SK-N-SH (cell line): ENCODE measurements at regions not wholly inside any gene's neighbourhood (a gene's known extent, or its start where the extent isn't known, plus 50 kb on each side); places are given as distances from the start of the nearest gene placed in this dataset.
"Not testable (repeated sequence)": the region's sequence is repeated elsewhere in the genome, so short reads cannot be mapped to it uniquely, and the experiment has no call there.

Source experiments
- CTCF ChIA-PET: fragments of 300-600, 350-600 bp; formaldehyde crosslinking; extraction: SDS; loops from one replicate; lab custom pipeline; 2021; lab: Yijun Ruan, JAX
- POLR2A ChIA-PET: fragments of 350-600 bp; sonication (Branson Sonifier 250); formaldehyde crosslinking; extraction: SDS; loops from one replicate; lab custom pipeline; 2020; ENCODE audit warnings: antibody characterized with exemption, inconsistent platforms; lab: Yijun Ruan, JAX
- DNase-seq: peaks from one replicate; pipeline ENCODE4 v3.0.0; 2012
- H2AFZ ChIP-seq: fragments of 200-600 bp; sonication (generic); 2 replicates; pipeline ENCODE4 v1.8.1; 2016; ENCODE audit warnings: antibody characterized with exemption, mild to moderate bottlenecking, low read depth
- H3F3A ChIP-seq: fragments of 200-600 bp; sonication (generic); replicated peaks from 2 replicates; pipeline ENCODE3; 2016; ENCODE audit warnings: antibody characterized with exemption, mild to moderate bottlenecking; ENCODE audit not compliant: insufficient read depth
- H3K27ac ChIP-seq, 2 experiments: fragments of 200-500 bp in 1 of 2; fragments of 200-600 bp in 1 of 2; sonication (Bioruptor generic) in 1 of 2; sonication (generic), shearing (Covaris generic) in 1 of 2; 2 replicates each; pipeline versions ENCODE4 v1.5.1 to v1.6.1; 2014 to 2016; ENCODE audit warnings: low read depth in 2 of 2, inconsistent platforms in 1 of 2, low read length in 1 of 2, mild to moderate bottlenecking in 1 of 2, mixed read lengths in 1 of 2
- H3K27me3 ChIP-seq: fragments of 200-600 bp; sonication (generic), shearing (Covaris generic); 2 replicates; pipeline ENCODE4 v1.6.1; 2016; ENCODE audit warnings: mixed run types; ENCODE audit not compliant: insufficient read depth
- H3K36me3 ChIP-seq, 2 experiments: fragments of 200-500 bp in 1 of 2; fragments of 200-600 bp in 1 of 2; sonication (Bioruptor generic) in 1 of 2; sonication (generic) in 1 of 2; replicated peaks in 1 of 2; 2 replicates each; pipeline versions ENCODE3 to v1.5.1; 2014 to 2016; ENCODE audit warnings: low read length in 1 of 2, mild to moderate bottlenecking in 1 of 2; ENCODE audit not compliant: insufficient read depth in 2 of 2, control insufficient read depth in 1 of 2
- H3K4me1 ChIP-seq, 2 experiments: fragments of 200-500 bp in 1 of 2; fragments of 200-600 bp in 1 of 2; sonication (Bioruptor generic) in 1 of 2; sonication (generic), shearing (Covaris generic) in 1 of 2; 2 replicates each; pipeline versions ENCODE4 v1.5.1 to v1.6.1; 2014 to 2016; ENCODE audit warnings: low read depth in 1 of 2, low read length in 1 of 2, mixed run types in 1 of 2; ENCODE audit not compliant: insufficient read depth in 2 of 2, control insufficient read depth in 1 of 2
- H3K4me2 ChIP-seq: fragments of 200-600 bp; sonication (generic), shearing (Covaris generic); 2 replicates; pipeline ENCODE4 v1.6.1; 2017; ENCODE audit warnings: mixed run types
- H3K4me3 ChIP-seq, 2 experiments: fragments of 200-500 bp in 1 of 2; fragments of 200-600 bp in 1 of 2; sonication (Bioruptor generic) in 1 of 2; sonication (generic), shearing (Covaris generic) in 1 of 2; 2 replicates each; pipeline versions ENCODE4 v1.5.1 to v1.8.1; 2014 to 2016; ENCODE audit warnings: low read depth in 2 of 2, inconsistent platforms in 1 of 2, low read length in 1 of 2, mild to moderate bottlenecking in 1 of 2, mixed read lengths in 1 of 2, moderate library complexity in 1 of 2
- H3K79me2 ChIP-seq: fragments of 200-600 bp; sonication (generic); 2 replicates; pipeline ENCODE4 v1.8.1; 2017; ENCODE audit warnings: mild to moderate bottlenecking; ENCODE audit not compliant: insufficient read depth
- H3K9ac ChIP-seq: fragments of 200-600 bp; sonication (generic); 2 replicates; pipeline ENCODE4 v1.6.1; 2017; ENCODE audit warnings: mixed run types
- H3K9me2 ChIP-seq: fragments of 200-600 bp; sonication (generic); 2 replicates; pipeline ENCODE4 v1.6.1; 2017; ENCODE audit warnings: mixed run types
- H3K9me3 ChIP-seq: fragments of 200-600 bp; sonication (generic); 2 replicates; pipeline ENCODE4 v1.6.1; 2017; ENCODE audit warnings: mixed run types, mild to moderate bottlenecking, moderate library complexity
- H4K20me1 ChIP-seq: fragments of 200-600 bp; sonication (generic); 2 replicates; pipeline ENCODE4 v1.6.1; 2017; ENCODE audit warnings: mild to moderate bottlenecking, mixed run types; ENCODE audit not compliant: insufficient read depth
- CHD2 ChIP-seq: fragments of 150-350 bp; IDR thresholded peaks from 2 replicates; pipeline ENCODE4 v1.6.1; 2018; ENCODE audit warnings: low read length; ENCODE audit not compliant: partially characterized antibody
- EP300 ChIP-seq, 2 experiments: IDR thresholded peaks; 2 replicates each; pipeline versions ENCODE4 v1.4.0 to v1.6.1; 2012; ENCODE audit warnings: borderline replicate concordance in 1 of 2, low read depth in 1 of 2, low read length in 1 of 2
- FOSL2 ChIP-seq: IDR thresholded peaks from 2 replicates; pipeline ENCODE4 v1.4.0; 2012; ENCODE audit warnings: low read depth, mild to moderate bottlenecking, moderate library complexity, borderline replicate concordance
- FOXM1 ChIP-seq: IDR thresholded peaks from 2 replicates; pipeline ENCODE4 v1.4.0; 2012; ENCODE audit warnings: low read depth, mild to moderate bottlenecking
- GABPA ChIP-seq: IDR thresholded peaks from 2 replicates; pipeline ENCODE4 v1.4.0; 2012; ENCODE audit warnings: low read depth, mild to moderate bottlenecking
- GATA2 ChIP-seq: sonication (generic); formaldehyde crosslinking; IDR thresholded peaks from 2 replicates; pipeline ENCODE4 v1.5.0; 2020; ENCODE audit warnings: mild to moderate bottlenecking, missing genetic modification reagents
- JUND ChIP-seq: IDR thresholded peaks from 2 replicates; pipeline ENCODE4 v1.4.0; 2012
- MXI1 ChIP-seq: IDR thresholded peaks from 2 replicates; pipeline ENCODE4 v1.6.1; 2012; ENCODE audit warnings: mild to moderate bottlenecking, low read depth, low read length, improper control_type of control experiment
- NFIC ChIP-seq: IDR thresholded peaks from 2 replicates; pipeline ENCODE4 v1.4.0; 2012; ENCODE audit warnings: borderline replicate concordance
- NRF1 ChIP-seq: IDR thresholded peaks from 2 replicates; pipeline ENCODE4 v1.6.1; 2012; ENCODE audit warnings: low read depth, mild to moderate bottlenecking, low read length
- POLR2AphosphoS5 ChIP-seq: IDR thresholded peaks from 2 replicates; pipeline ENCODE4 v1.6.1; 2012; ENCODE audit warnings: low read depth, low read length
- RAD21 ChIP-seq: IDR thresholded peaks from 2 replicates; pipeline ENCODE4 v1.6.1; 2012; ENCODE audit warnings: mild to moderate bottlenecking, low read length
- RCOR1 ChIP-seq: fragments of 150-350 bp; IDR thresholded peaks from 2 replicates; pipeline ENCODE4 v1.6.1; 2017; ENCODE audit warnings: antibody characterized with exemption, low read length
- RFX5 ChIP-seq: IDR thresholded peaks from 2 replicates; pipeline ENCODE4 v1.6.1; 2012; ENCODE audit warnings: mild to moderate bottlenecking, improper control_type of control experiment, low read length
- RXRA ChIP-seq: IDR thresholded peaks from 2 replicates; pipeline ENCODE4 v1.4.0; 2012; ENCODE audit warnings: low read depth, mild to moderate bottlenecking, borderline replicate concordance
- SMC3 ChIP-seq: IDR thresholded peaks from 2 replicates; pipeline ENCODE4 v1.6.1; 2012; ENCODE audit warnings: low read depth, low read length, improper control_type of control experiment
- TCF12 ChIP-seq: IDR thresholded peaks from 2 replicates; pipeline ENCODE4 v1.4.0; 2012
- TEAD4 ChIP-seq: IDR thresholded peaks from 2 replicates; pipeline ENCODE4 v1.4.0; 2012; ENCODE audit warnings: mild to moderate bottlenecking, borderline replicate concordance; ENCODE audit not compliant: insufficient read depth
- WGBS: methylation state at CpG from one replicate; pipeline ENCODE4 v1.1.6; 2017; ENCODE audit warnings: low lambda C conversion rate; 5-methylcytosine and 5-hydroxymethylcytosine counted together
- TF ChIP-seq, protein P1 (sequence below): IDR thresholded peaks from 2 replicates; pipeline ENCODE4 v1.6.1; 2012; ENCODE audit warnings: mild to moderate bottlenecking, low read depth, low read length, moderate library complexity
- TF ChIP-seq, protein P2 (sequence below): IDR thresholded peaks from 2 replicates; pipeline ENCODE4 v1.4.0; 2012; ENCODE audit warnings: low read depth, borderline replicate concordance
- TF ChIP-seq, protein P3 (sequence below): IDR thresholded peaks from 2 replicates; pipeline ENCODE4 v1.4.0; 2012; ENCODE audit warnings: low read depth

DNA sequence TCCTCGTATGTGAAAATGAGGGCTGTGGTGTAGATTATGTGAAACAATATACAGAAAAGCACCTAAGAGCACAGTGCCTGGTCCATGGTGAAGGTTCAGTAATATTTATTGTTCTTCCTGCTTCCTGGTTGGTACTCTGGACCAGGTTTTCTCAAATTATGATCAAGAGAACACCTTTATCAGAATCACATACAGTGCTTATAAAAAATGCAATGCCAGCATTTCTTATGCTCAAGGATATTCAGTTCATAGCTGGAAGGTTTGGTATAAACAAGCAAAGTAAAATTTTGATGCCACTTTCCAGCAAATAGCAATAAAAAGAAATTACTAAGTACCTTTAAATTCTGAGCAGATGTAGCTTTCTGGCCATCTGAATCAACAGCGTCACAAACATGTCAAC is 1412.4 kb downstream of the RPA4 start:
- H3K27me3 ChIP-seq, result no peaks in the 10 kb centered on the region
- no peaks in the 10 kb centered on the region for H3K79me2 ChIP-seq
- no peak overlapping the region for H3K4me3 ChIP-seq
- 13% methylated on average over 2 of the region's 2 CpGs for WGBS
- H3K9me3 ChIP-seq, result no peaks in the 10 kb centered on the region
- DNase-seq, result no peak
- CTCF ChIA-PET, result no interaction called here
- POLR2A ChIA-PET, result no interaction called here
- H3K4me2 ChIP-seq, result no peak overlapping the region
- TF ChIP-seq RAD21 (no peak), TEAD4 (no peak), GABPA (no peak), POLR2AphosphoS5 (no peak), GATA2 (CRISPR knock-in tag) (no peak), EP300 (IDR thresholded peaks at IDR 0.05; ENCODE audit: borderline replicate concordance in 1 of 2, low read depth in 1 of 2, low read length in 1 of 2) (no peak), CHD2 (no peak)
- H4K20me1 ChIP-seq, result no peaks in the 10 kb centered on the region
- H3F3A ChIP-seq, result no peaks in the 10 kb centered on the region
- no peak overlapping the region for H3K27ac ChIP-seq
- H3K9me2 ChIP-seq, result no peaks in the 10 kb centered on the region
- no peaks in the 10 kb centered on the region for H3K4me1 ChIP-seq
- H3K36me3 ChIP-seq, result no peaks in the 10 kb centered on the region
- no peak overlapping the region for H3K9ac ChIP-seq
- H2AFZ ChIP-seq, result no peak overlapping the region

DNA sequence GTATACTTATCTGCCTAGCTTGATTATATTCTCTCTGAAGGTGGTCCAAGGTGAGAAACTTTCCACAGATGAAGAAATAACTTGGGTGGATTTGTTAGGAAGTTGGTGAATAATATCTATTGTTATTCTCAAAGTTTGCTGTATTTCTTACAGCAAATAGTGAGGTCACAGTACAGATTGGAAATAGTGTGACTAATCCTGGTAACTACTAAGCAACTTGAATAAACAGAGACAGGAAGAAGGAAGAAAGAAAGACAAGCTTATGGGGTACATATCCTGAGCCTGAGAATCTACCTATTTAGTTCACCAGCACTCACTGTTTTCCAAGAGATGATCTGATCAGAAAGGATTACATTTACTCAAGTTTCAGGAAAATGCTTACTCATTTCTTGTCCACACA is 1416.1 kb downstream of the RPA4 start:
- Histone ChIP-seq H3K79me2 (no peaks in the 10 kb centered on the region), H3K4me1 (no peaks in the 10 kb centered on the region), H4K20me1 (no peaks in the 10 kb centered on the region), H2AFZ (no peak overlapping the region), H3K27ac (no peak overlapping the region), H3K27me3 (no peaks in the 10 kb centered on the region), H3K9me2 (no peaks in the 10 kb centered on the region), H3K4me2 (no peak overlapping the region), H3K9me3 (no peaks in the 10 kb centered on the region), H3K9ac (no peak overlapping the region), H3F3A (no peaks in the 10 kb centered on the region), H3K4me3 (no peak overlapping the region), H3K36me3 (no peaks in the 10 kb centered on the region)
- no peak for DNase-seq
- TF ChIP-seq NRF1 (no peak), SMC3 (no peak), CHD2 (no peak), JUND (no peak), GABPA (no peak), FOXM1 (no peak), TCF12 (no peak), NFIC (no peak), RFX5 (no peak), RCOR1 (no peak), POLR2AphosphoS5 (no peak), RXRA (no peak), FOSL2 (no peak), MXI1 (no peak)
- TF ChIP-seq, protein P1, sequence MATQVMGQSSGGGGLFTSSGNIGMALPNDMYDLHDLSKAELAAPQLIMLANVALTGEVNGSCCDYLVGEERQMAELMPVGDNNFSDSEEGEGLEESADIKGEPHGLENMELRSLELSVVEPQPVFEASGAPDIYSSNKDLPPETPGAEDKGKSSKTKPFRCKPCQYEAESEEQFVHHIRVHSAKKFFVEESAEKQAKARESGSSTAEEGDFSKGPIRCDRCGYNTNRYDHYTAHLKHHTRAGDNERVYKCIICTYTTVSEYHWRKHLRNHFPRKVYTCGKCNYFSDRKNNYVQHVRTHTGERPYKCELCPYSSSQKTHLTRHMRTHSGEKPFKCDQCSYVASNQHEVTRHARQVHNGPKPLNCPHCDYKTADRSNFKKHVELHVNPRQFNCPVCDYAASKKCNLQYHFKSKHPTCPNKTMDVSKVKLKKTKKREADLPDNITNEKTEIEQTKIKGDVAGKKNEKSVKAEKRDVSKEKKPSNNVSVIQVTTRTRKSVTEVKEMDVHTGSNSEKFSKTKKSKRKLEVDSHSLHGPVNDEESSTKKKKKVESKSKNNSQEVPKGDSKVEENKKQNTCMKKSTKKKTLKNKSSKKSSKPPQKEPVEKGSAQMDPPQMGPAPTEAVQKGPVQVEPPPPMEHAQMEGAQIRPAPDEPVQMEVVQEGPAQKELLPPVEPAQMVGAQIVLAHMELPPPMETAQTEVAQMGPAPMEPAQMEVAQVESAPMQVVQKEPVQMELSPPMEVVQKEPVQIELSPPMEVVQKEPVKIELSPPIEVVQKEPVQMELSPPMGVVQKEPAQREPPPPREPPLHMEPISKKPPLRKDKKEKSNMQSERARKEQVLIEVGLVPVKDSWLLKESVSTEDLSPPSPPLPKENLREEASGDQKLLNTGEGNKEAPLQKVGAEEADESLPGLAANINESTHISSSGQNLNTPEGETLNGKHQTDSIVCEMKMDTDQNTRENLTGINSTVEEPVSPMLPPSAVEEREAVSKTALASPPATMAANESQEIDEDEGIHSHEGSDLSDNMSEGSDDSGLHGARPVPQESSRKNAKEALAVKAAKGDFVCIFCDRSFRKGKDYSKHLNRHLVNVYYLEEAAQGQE, result no peak
- TF ChIP-seq, protein P2, sequence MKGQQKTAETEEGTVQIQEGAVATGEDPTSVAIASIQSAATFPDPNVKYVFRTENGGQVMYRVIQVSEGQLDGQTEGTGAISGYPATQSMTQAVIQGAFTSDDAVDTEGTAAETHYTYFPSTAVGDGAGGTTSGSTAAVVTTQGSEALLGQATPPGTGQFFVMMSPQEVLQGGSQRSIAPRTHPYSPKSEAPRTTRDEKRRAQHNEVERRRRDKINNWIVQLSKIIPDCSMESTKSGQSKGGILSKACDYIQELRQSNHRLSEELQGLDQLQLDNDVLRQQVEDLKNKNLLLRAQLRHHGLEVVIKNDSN, result no peak
- TF ChIP-seq, protein P3, sequence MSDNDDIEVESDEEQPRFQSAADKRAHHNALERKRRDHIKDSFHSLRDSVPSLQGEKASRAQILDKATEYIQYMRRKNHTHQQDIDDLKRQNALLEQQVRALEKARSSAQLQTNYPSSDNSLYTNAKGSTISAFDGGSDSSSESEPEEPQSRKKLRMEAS, result no peak
- ChIA-PET CTCF (no interaction called here), POLR2A (no interaction called here)

DNA sequence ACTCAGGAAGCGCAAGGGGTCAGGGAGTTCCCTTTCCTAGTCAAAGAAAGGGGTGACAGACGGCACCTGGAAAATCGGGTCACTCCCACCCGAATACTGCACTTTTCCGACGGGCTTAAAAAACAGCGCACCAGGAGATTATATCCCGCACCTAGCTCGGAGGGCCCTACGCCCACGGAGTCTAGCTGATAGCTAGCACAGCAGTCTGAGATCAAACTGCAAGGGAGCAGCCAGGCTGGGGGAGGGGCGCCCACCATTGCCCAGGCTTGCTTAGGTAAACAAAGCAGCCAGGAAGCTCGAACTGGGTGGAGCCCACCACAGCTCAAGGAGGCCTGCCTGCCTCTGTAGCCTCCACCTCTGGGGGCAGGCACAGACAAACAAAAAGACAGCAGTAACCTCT is 1416.8 kb downstream of the RPA4 start:
- CTCF ChIA-PET, DNase-seq, H3K9me2 ChIP-seq, H3K4me1 ChIP-seq, H3K36me3 ChIP-seq, H4K20me1 ChIP-seq, POLR2A ChIA-PET, H3F3A ChIP-seq, H3K27ac ChIP-seq, H3K4me2 ChIP-seq, H2AFZ ChIP-seq, H3K4me3 ChIP-seq, H3K9me3 ChIP-seq, H3K79me2 ChIP-seq, H3K9ac ChIP-seq, H3K27me3 ChIP-seq: not testable (repeated sequence)
- WGBS, result 30% methylated on average over 5 of the region's 13 CpGs
